Posterior vena cava (tissue), 2 donors: ENCODE measurements at regions not wholly inside any gene's neighbourhood (a gene's known extent, or its start where the extent isn't known, plus 50 kb on each side); places are given as distances from the start of the nearest gene placed in this dataset.
"Not testable (repeated sequence)": the region's sequence is repeated elsewhere in the genome, so short reads cannot be mapped to it uniquely, and the experiment has no call there.

Source experiments
- DNase-seq: peaks from one replicate; pipeline ENCODE4 v3.0.0-alpha.2; 2020; ENCODE audit warnings: low spot score
- intact Hi-C, 2 donors: fragments of 100-400 bp; cut with DNase I; formaldehyde crosslinking; loops; one replicate each; pipeline versions ENCODE4 v1.14.1 to v1.14.2; 2022 to 2023
- donor health status: DM: yes; HTN: yes; CAD: no.
- donor health status: DM: yes; HTN: yes; CAD: no.

GRCh38 chr2:13230221-13230620, 513.5 kb downstream of the TRIB2 start:
- intact Hi-C loops, result no loop called here

GRCh38 chr2:13240061-13240460, 523.3 kb downstream of the TRIB2 start:
- intact Hi-C loops, result no loop called here
- no peak for DNase-seq

More at GRCh38 chr2:13230221-13230620, 513.5 kb downstream of the TRIB2 start:
- DNase-seq, result no peak

GRCh38 chr2:13240789-13241487, 524.2 kb downstream of the TRIB2 start:
- DNase-seq, result no peak
- intact Hi-C loops, result no loop called here

GRCh38 chr2:13252615-13253014, 535.9 kb downstream of the TRIB2 start:
- DNase-seq, result no peak
- intact Hi-C loops, result no loop called here

- intact Hi-C loops, result no loop called here
- DNase-seq, result no peak
Observed at GRCh38 chr2:13255485-13255884, 538.7 kb downstream of the TRIB2 start.

GRCh38 chr2:13260402-13260801, 543.7 kb downstream of the TRIB2 start:
- no peak for DNase-seq
- intact Hi-C loops, result no loop called here

- DNase-seq, result no peak
- intact Hi-C loops, result no loop called here
Observed at GRCh38 chr2:13266166-13266565, 549.4 kb downstream of the TRIB2 start.

- intact Hi-C loops, result no loop called here
- peak; percentile 79 for DNase-seq
Observed at GRCh38 chr2:13284688-13285087, 568.0 kb downstream of the TRIB2 start.

- no peak for DNase-seq
- intact Hi-C loops, result no loop called here
Observed at GRCh38 chr2:13289310-13289709, 572.6 kb downstream of the TRIB2 start.

- DNase-seq, intact Hi-C loops: not testable (repeated sequence)
Observed at GRCh38 chr2:13308478-13308805, 591.7 kb downstream of the TRIB2 start.

- intact Hi-C loops, result no loop called here
- DNase-seq, result no peak
Observed at GRCh38 chr2:13308989-13309388, 592.3 kb downstream of the TRIB2 start.

GRCh38 chr2:13332060-13332459, 615.3 kb downstream of the TRIB2 start:
- DNase-seq, result no peak
- intact Hi-C loops, result no loop called here

GRCh38 chr2:13334071-13334470, 617.3 kb downstream of the TRIB2 start:
- DNase-seq, intact Hi-C loops: not testable (repeated sequence)

GRCh38 chr2:13334545-13334944, 617.8 kb downstream of the TRIB2 start:
- DNase-seq, result no peak
- intact Hi-C loops, result no loop called here

- DNase-seq, result no peak
- intact Hi-C loops, result no loop called here
Observed at GRCh38 chr2:13335862-13336535, 619.3 kb downstream of the TRIB2 start.

GRCh38 chr2:13351068-13351467, 634.3 kb downstream of the TRIB2 start:
- intact Hi-C loops, result no loop called here
- DNase-seq, result no peak

GRCh38 chr2:13353083-13353482, 636.3 kb downstream of the TRIB2 start:
- DNase-seq, result no peak
- intact Hi-C loops, result no loop called here

GRCh38 chr2:13354031-13354430, 637.3 kb downstream of the TRIB2 start:
- no peak for DNase-seq
- intact Hi-C loops, result no loop called here

- DNase-seq, intact Hi-C loops: not testable (repeated sequence)
Observed at GRCh38 chr2:13381928-13382327, 665.2 kb downstream of the TRIB2 start.

- intact Hi-C loops, DNase-seq: not testable (repeated sequence)
Observed at GRCh38 chr2:13389172-13389571, 672.4 kb downstream of the TRIB2 start.

GRCh38 chr2:13390676-13391075, 673.9 kb downstream of the TRIB2 start:
- intact Hi-C loops, result no loop called here

More at GRCh38 chr2:13390676-13391075, 673.9 kb downstream of the TRIB2 start:
- DNase-seq, result no peak
